HG02943 (cell line): ENCODE measurements at regions not wholly inside any gene's neighbourhood (a gene's known extent, or its start where the extent isn't known, plus 50 kb on each side); places are given as distances from the start of the nearest gene placed in this dataset.
"Not testable (repeated sequence)": the region's sequence is repeated elsewhere in the genome, so short reads cannot be mapped to it uniquely, and the experiment has no call there.

ENCODE experiments used
- ATAC-seq: cut with Tn5 transposase; IDR thresholded peaks from one replicate; pipeline ENCODE4 v1.9.1; 2021; ENCODE audit warnings: mild to moderate bottlenecking, low read depth, moderate library complexity; ENCODE audit not compliant: unreplicated experiment

DNA sequence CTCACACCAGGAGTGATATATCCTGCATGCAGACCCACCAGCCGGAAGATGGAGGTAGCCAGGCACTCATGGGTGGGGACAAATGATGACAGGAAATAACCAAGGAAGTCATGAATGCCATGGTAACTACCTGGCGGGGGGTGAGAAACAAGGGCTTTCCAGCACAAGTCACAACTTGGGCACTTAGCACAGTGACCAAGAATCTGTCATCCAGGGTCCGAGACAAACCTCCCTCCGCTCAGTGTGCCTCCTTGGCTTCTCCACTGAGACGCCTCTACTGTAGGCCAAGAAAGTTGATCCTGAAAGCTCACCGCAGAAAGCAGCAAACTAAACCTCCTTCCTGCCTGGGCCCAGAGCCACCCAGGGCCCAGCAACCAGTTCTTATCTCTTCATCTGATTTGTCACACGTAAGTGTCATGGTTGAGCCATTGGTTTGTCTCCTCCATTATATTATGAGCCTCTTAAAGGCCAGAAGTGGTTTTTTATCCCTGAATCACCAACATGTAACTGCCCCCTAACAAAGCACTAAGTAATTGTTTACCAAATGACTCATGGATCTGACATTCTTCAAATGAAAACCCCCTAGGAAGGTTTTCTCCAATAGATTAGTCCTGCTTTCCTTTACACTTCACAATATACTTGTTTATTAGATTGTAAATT, 84.3 kb upstream of the TAB2 start:
- ATAC-seq: no peak

DNA sequence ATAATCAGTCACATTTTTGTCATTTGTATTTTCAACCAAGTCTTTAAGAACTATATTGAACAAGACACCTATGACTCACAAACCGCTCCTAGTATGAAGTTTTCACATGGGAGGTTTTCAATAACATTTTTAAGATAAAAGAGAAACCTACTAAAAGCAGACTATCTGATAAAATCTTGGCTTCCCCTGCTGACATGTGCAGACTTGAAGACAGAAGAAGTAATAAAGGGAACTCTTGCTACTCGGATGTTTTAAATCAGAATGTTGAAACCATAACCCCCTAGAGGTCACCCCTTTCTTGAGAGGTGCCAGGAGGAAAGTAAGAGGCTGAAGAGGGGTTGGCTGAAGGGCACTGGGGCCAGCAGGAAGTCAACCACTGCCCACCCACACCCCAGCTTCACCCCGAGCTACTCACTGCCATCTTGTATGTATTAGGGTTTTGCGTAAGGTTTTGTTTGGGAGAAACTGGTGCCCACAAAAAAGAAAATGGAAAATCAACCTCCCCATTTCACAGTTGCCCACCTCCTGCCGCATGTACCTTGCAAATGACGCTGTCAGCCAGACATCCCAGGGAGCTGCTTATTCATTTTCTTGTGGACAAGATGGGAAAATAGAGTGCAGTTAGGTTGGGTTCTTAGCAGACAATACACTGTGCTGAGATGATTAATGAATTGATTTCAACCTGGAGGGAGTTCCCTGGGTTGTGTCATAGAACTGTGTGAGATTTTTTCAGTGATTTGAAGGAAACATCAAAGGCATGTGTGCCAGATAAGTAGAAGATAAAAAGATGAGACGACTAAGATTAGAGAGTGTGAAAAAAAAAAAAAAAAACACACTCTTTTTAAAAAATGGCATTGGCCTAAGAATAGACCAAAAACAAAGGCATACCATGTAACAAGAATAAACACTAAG, 83.2 kb upstream of the TAB2 start:
- ATAC-seq: no peak

DNA sequence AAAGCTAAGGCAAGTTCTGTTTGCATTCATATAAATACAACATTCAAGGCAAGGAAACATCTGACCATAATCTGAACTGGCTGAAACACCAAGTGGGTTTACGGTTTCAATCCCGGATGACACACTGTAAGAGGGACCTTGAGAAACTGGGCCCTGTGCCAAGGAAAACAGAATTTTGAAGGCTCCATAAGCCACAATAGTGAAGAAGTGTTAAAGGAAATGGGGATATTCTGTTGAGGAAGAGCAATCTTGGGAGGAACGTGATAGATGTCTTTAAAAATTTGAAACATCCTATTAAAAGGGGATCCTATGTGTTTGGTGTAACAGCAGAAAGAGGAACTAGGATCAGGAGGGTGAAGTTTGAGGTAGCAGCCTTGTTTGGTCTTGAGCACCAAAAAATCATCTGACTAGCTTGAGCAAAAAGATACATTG, 82.4 kb upstream of the TAB2 start:
- ATAC-seq: peak; percentile 71

GRCh38 chr6:149236589-149236988, 80.9 kb upstream of the TAB2 start:
- ATAC-seq: no peak

- ATAC-seq: no peak
Measured at GRCh38 chr6:149237464-149237863, 80.0 kb upstream of the TAB2 start.

- ATAC-seq: no peak
Measured at GRCh38 chr6:149239573-149240209, 77.8 kb upstream of the TAB2 start.

- no peak for ATAC-seq
Measured at GRCh38 chr6:149242883-149243282, 74.6 kb upstream of the TAB2 start.

- ATAC-seq: no peak
Measured at GRCh38 chr6:149244105-149244504, 73.4 kb upstream of the TAB2 start.

DNA sequence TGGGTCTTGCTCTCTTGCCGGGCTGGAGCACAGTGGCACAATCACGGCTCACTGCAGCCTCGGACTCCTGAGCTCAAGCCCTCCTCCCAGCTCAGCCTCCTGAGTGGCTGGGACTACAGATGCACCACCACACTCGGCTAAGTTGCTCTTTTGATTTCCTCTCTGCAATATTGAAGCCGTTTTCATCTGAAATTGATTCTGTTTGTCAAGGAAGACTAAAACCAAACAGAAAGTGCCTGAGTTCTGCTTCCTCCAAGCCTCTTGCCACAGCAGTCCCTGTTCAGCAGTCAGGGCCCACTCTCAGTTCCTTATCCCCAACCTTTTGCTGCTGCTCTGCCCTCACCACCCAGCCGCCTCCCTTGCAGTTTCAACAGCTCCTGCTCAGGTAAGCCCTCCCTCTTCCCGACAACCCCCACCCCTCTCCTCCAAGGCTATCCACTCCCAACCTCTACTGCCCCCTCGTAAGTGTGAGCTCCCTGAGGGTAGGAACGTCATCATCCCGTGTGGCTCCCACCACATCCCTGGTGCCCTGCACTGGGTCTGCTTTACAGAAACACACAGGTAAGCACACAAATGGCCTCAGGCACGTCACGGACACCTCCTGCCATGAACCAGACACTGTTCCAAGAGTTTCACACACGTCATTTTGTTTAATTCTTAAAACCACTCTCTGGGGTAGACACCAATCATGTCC, 70.7 kb upstream of the TAB2 start:
- peak; percentile 98 for ATAC-seq

DNA sequence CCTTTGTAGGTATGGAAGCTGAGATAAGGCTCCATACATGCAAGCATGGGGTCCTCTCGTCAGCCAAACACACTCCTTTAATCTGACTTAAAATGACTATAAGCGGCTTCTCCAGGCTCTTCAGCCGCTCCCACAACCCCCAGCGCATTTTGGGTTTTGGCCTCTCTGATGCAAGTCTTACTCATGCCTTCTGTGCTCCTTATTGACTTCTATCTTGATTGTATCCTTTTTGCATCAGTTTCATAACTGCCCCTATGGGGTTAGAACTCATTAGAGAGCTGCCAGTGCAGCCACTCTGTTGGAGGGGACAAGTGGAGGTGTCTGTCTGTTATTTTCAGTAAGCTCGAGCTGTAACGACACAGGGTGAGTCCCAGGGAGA, 70.1 kb upstream of the TAB2 start:
- ATAC-seq: no peak

GRCh38 chr6:149248263-149248662, 69.2 kb upstream of the TAB2 start:
- not testable (repeated sequence) for ATAC-seq

DNA sequence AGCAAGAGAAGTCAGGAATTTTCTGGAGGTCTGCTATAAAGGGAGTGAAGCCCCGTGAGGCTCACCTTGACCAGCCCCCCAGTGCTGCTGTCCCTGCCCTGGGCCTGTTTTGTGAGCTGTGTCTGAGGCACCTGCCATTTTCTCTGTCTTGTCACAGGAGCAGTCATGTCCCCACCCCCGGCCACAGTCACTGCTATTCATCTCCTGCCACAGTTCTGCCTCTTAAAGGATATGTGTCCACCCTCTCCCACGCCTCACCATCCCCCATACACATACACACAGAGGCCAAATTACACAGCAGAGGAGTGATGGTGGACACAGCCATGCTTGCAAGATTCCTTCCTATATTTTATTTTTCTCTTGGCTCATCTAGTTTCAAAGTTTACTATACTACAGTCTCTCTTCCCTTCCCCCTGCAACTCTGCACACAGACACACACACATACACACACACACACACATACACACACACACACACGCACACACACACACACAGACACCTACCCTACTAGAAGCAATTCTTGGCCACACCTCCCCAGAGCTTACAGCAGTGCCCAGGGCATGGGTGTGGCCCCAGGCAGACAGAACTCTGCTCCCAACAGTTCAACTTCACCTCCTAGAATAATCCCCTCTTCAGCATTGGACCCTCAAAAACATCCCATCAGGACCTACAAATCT, 68.7 kb upstream of the TAB2 start:
- no peak for ATAC-seq

DNA sequence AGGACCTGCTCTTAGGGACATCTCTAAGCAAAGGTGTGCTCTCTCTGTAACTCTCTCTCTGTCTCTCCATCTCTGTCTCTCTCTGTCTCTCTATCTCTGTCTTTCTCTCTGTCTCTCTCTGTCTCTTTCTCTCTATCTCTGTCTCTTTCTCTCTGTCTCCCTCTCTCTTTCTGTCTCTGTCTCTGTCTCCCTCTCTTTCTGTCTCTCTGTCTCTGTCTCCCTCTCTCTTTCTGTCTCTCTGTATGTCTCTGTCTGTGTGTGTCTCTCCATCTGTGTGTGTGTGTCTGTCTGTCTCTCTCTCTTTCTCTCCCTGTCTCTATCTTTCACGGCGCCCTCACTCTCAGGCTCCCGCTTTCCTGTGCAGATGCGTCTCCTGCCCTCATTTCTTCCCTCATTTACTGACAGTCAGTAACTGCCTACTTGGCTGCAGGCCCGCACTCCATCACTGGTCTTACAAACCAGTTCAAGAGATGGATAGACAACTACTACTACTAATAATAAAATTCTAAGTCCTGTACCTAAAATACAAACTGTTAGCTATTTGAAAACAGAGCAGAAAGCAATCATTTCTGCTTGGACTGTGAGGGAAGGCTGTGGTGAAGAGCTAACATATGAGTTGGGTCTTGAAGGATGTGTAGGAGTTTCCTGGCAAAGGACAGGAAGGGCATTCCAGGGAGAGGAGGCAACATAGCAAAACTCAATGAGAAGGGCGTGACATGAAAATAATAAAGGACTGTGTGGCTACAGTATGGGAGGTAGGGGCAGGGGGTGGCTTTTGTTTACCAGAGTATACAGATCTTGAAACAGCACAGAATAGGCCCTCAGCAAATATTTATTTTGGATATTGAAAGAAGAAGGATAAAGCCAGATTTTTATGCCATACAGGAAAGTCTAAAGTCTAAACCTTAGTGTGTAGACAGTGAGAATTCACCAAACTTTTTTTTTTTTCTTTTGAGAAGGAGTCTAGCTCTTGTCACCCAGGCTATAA, 67.8 kb upstream of the TAB2 start:
- no peak for ATAC-seq

- ATAC-seq: no peak
Measured at GRCh38 chr6:149250951-149251350, 66.6 kb upstream of the TAB2 start.

- ATAC-seq: no peak
Measured at GRCh38 chr6:149252622-149253021, 64.9 kb upstream of the TAB2 start.

DNA sequence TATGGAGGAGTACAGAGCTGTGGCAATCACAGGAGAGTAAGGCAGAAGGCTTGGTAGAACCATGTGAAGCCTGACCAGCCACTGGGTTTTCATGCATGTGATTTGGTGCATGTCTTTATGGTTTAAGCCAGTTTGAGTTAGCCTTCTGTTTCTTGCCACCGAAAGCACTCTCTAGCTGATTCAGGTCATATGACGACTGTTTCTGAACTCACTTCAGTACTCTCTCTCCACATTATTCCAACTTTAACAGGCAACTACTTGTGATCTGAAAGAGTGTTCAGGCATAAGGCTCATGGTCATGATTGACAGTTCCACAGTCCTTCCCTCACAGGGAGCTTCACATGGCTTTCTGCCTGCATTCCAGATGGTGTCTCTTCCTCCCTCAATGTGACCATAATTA, 63.3 kb upstream of the TAB2 start:
- no peak for ATAC-seq

GRCh38 chr6:149259753-149260152, 57.8 kb upstream of the TAB2 start:
- no peak for ATAC-seq

- ATAC-seq: no peak
Measured at GRCh38 chr6:149260214-149260874, 57.2 kb upstream of the TAB2 start.
